GM12892 (cell line): ENCODE measurements at regions not wholly inside any gene's neighbourhood (a gene's known extent, or its start where the extent isn't known, plus 50 kb on each side); places are given as distances from the start of the nearest gene placed in this dataset.

Experiments
- DNase-seq: peaks from one replicate; pipeline ENCODE4 v3.0.0; 2011; ENCODE audit not compliant: insufficient read length
- FAIRE-seq: peaks from 2 replicates; lab custom pipeline; 2011; peaks lifted over from hg19 to GRCh38; lab: Jason Lieb, UNC
- POLR2A ChIP-seq: IDR thresholded peaks from 2 replicates; pipeline ENCODE4 v1.6.1; 2011; ENCODE audit warnings: low read depth, low read length, control low read depth
- POLR2AphosphoS5 ChIP-seq: IDR thresholded peaks from 2 replicates; pipeline ENCODE4 v1.6.1; 2011; ENCODE audit warnings: low read depth, low read length, control low read depth
- TAF1 ChIP-seq: IDR thresholded peaks from 2 replicates; pipeline ENCODE4 v1.6.1; 2011; ENCODE audit warnings: low read depth, mild to moderate bottlenecking, control low read depth, low read length, borderline replicate concordance

GRCh38 chr15:91515188-91515754 lies 338.2 kb upstream of the SLCO3A1 start:
- no peak for DNase-seq
- TF ChIP-seq POLR2A, result no peak
- TF ChIP-seq POLR2AphosphoS5, result no peak
- TF ChIP-seq TAF1, result no peak
- no peak for FAIRE-seq

GRCh38 chr15:91516866-91517265 lies 336.6 kb upstream of the SLCO3A1 start:
- no peak for FAIRE-seq
- TF ChIP-seq TAF1 (no peak), POLR2A (no peak), POLR2AphosphoS5 (no peak)
- no peak for DNase-seq

- FAIRE-seq (no peak), DNase-seq (no peak)
- no peak for TF ChIP-seq POLR2AphosphoS5
- no peak for TF ChIP-seq TAF1
- no peak for TF ChIP-seq POLR2A
Measured at GRCh38 chr15:91517491-91518200, 335.9 kb upstream of the SLCO3A1 start.

- no peak for FAIRE-seq
- TF ChIP-seq TAF1 (no peak), POLR2A (no peak), POLR2AphosphoS5 (no peak)
- no peak for DNase-seq
Measured at GRCh38 chr15:91520850-91521249, 332.7 kb upstream of the SLCO3A1 start.

DNA sequence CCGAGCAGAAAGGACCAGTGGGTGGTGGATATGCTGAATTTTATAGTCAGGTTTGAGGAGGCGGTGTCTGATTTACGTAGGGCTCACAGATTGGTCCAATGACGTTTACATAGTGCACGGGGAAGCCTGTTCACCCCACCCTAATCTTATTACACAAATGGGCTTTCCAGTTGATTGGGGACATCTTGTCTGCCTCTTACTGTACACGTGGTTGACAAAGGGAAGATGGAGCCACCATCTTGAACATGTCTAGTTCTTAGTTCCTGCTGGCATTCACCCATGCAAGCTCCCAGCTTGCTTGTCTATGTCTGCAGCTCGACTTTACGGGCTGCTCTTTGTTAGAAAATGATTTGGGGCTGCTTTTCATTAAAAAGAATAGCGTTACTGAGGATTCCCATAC lies 332.0 kb upstream of the SLCO3A1 start:
- TF ChIP-seq TAF1 (no peak), POLR2AphosphoS5 (no peak), POLR2A (no peak)

DNA sequence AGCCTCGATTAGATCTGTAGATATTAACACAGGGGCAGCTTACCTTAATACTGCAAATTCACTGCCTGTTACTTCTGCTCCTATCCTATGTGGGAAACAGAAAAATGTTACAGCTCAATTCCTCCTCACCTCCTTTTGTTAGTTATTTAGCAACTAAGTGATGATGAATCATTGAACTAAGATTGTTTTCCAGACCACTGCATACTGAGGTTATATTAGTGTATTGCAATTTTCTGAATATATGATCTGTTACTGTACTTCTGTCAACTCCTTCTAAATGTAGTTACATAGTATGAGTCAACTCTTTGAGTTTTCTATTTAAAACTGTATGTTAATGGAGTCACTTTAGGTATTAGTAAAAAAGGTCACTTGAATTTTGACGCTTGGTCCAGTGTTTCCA lies 331.5 kb upstream of the SLCO3A1 start:
- DNase-seq (no peak), FAIRE-seq (no peak)
- no peak for TF ChIP-seq TAF1
- no peak for TF ChIP-seq POLR2A
- TF ChIP-seq POLR2AphosphoS5, result no peak

More for the DNA sequence above, 332.0 kb upstream of the SLCO3A1 start:
- DNase-seq (no peak), FAIRE-seq (no peak)

DNA sequence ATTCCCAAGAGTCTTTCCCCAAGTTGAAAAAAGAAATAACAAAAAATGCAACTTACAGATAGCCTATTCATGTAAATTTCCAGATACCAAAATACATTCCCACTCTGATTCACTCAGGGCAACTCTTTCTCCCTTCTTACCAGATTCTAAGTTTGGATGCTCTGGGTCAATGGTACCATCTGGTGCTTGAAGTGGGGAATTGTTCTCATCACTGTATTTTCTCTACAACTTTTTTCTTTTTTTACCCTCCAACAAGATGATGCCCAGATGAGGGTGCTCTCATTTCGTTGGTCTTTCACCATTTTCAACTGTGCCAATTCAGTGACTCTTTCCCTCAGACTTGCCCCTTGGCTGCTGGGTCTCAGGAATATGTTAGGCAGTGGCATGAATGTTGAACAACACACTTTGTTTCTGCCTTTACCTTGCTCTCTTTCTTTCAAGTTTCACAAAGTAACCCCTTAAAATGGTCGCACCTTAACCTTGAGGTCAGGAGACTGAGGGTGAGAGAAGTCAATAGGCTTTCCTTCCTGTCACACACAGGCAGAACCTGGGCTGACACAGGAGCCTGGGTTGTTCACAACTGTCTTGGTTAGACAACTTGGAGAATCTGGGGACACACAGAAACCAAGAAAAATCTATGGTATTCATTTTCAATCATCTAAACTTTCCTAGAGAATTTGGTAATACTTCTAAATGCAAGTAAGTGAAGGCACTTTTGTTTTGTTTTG lies 330.7 kb upstream of the SLCO3A1 start:
- TF ChIP-seq POLR2AphosphoS5 (no peak), TAF1 (no peak), POLR2A (no peak)
- DNase-seq (no peak), FAIRE-seq (no peak)

GRCh38 chr15:91523596-91523995 lies 329.9 kb upstream of the SLCO3A1 start:
- DNase-seq (no peak), FAIRE-seq (no peak)
- TF ChIP-seq POLR2AphosphoS5 (no peak), TAF1 (no peak), POLR2A (no peak)

GRCh38 chr15:91524534-91524933 lies 329.0 kb upstream of the SLCO3A1 start:
- DNase-seq, result no peak
- FAIRE-seq, result no peak
- TF ChIP-seq POLR2AphosphoS5 (no peak), POLR2A (no peak), TAF1 (no peak)

DNA sequence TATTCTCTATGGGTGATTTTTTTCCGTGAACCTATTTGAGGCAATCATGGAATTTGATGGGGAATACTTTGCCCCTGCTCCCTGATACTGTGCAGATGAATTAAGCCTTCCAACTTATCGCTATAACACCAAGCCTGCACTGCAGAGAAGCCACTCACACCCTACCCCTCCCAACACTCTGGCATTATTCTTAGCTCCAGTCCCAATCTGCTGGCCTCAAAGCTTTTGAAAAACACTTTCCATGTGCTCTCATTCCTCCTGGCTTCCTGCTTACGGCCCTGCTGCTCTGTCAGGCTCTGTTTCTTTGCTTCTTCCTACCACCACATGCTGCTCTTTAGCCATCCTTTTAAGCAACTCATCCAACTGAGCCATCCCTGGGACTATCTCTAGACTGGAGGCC lies 327.8 kb upstream of the SLCO3A1 start:
- DNase-seq (no peak), FAIRE-seq (no peak)
- no peak for TF ChIP-seq POLR2A
- no peak for TF ChIP-seq TAF1
- TF ChIP-seq POLR2AphosphoS5, result no peak

DNA sequence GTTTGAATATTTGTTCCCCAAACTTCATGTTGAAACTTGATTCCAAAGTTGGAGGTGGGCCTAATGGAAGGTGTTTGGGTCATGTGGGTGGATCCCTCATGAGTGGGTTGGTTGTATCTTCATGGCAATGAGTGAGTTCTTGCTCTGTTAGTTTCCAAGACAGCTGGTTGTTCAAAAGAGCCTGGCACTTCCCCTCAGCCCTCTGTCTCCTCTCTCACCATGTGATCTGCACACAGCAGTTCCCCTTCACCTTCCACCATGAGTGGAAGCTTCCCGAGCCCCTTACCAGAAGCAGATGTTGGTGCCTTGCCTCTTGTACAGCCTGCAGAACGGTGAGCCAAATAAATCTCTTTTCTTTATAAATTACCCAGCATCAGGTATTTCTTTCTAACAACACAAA lies 327.1 kb upstream of the SLCO3A1 start:
- TF ChIP-seq TAF1, result no peak
- TF ChIP-seq POLR2A, result no peak
- TF ChIP-seq POLR2AphosphoS5, result no peak
- DNase-seq (no peak), FAIRE-seq (no peak)
